Lower lobe of right lung (tissue), 2 donors: ENCODE measurements at regions not wholly inside any gene's neighbourhood (a gene's known extent, or its start where the extent isn't known, plus 50 kb on each side); places are given as distances from the start of the nearest gene placed in this dataset.
A peak's percentile ranks its signal among the peaks of the same experiment; 100 is the strongest.

Experiments
- ATAC-seq, 2 donors: fragments of 200-7000 bp; cut with Tn5 transposase; one replicate each; pipeline ENCODE4 v1.9.1; 2020 to 2022; ENCODE audit warnings: mild to moderate bottlenecking in 2 of 2, moderate library complexity in 2 of 2
- DNase-seq: peaks from one replicate; pipeline ENCODE4 v3.0.0-alpha.2; 2020
- H3K27ac ChIP-seq: fragments of 200-600 bp; one replicate; pipeline ENCODE4 v1.8.0; 2022
- H3K27me3 ChIP-seq: fragments of 200-600 bp; one replicate; pipeline ENCODE4 v1.8.0; 2022; ENCODE audit warnings: low read depth
- H3K36me3 ChIP-seq: fragments of 200-600 bp; one replicate; pipeline ENCODE4 v1.8.0; 2022; ENCODE audit warnings: mild to moderate bottlenecking
- H3K4me1 ChIP-seq: fragments of 200-600 bp; one replicate; pipeline ENCODE4 v1.8.0; 2022
- H3K4me3 ChIP-seq: fragments of 200-600 bp; one replicate; pipeline ENCODE4 v1.8.0; 2022; ENCODE audit warnings: mild to moderate bottlenecking
- H3K9me3 ChIP-seq: fragments of 200-600 bp; one replicate; pipeline ENCODE4 v1.8.0; 2022
- intact Hi-C: fragments of 100-400 bp; cut with DNase I; formaldehyde crosslinking; loops from one replicate; pipeline ENCODE4 v1.11.0; 2022
- TF ChIP-seq, protein P1 (sequence below): fragments of 200-600 bp; IDR thresholded peaks from one replicate; pipeline ENCODE4 v1.8.0; 2022; ENCODE audit warnings: antibody characterized with exemption, mild to moderate bottlenecking
- donor health status: DM: no; HTN: yes; CAD: no; lungs with severe emphysema.

DNA sequence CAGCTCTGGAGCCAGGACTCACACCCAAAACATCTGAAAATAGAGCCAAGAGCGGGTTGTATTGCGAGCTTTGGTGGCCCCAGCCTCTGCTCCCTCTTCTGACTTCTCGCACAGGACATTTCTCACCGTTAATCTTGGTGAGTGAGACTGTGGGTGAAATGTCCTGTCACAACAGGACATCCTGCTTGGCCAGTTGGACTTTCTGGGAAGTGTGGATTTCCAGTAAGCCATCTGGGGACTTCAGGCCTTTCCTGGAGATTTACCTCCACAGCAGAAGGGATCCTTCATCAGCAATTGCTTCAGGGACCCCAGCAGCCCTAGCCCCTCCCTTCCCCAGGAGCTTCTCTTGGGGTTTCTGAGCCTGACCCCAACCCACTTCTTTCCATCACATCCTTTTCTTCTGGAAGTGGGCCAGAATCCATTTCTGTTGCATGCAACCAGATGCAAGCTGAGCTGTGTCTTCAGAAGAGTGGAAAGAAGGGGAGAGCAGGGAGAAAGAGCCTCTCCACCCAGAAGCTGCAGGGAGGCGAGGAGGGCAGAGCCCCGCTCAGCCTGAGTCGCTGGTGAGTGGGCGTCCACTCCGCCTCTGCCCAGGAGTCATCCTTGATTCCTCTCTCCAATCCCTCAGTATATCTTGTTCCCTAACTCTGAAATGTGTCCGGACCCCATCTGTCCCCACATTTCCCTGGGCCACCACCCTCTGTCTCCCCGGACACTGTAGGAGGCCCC lies 50.3 kb upstream of the GADD45G start:
- Histone ChIP-seq H3K36me3 (no peaks in the 10 kb centered on the region), H3K4me3 (no peak overlapping the region), H3K4me1 (peaks cover 20% of the 10 kb centered on the region), H3K27ac (no peak overlapping the region), H3K9me3 (no peaks in the 10 kb centered on the region), H3K27me3 (no peaks in the 10 kb centered on the region)
- ATAC-seq (no peak), DNase-seq (no peak)
- intact Hi-C loops: no loop called here
- TF ChIP-seq, protein P1, sequence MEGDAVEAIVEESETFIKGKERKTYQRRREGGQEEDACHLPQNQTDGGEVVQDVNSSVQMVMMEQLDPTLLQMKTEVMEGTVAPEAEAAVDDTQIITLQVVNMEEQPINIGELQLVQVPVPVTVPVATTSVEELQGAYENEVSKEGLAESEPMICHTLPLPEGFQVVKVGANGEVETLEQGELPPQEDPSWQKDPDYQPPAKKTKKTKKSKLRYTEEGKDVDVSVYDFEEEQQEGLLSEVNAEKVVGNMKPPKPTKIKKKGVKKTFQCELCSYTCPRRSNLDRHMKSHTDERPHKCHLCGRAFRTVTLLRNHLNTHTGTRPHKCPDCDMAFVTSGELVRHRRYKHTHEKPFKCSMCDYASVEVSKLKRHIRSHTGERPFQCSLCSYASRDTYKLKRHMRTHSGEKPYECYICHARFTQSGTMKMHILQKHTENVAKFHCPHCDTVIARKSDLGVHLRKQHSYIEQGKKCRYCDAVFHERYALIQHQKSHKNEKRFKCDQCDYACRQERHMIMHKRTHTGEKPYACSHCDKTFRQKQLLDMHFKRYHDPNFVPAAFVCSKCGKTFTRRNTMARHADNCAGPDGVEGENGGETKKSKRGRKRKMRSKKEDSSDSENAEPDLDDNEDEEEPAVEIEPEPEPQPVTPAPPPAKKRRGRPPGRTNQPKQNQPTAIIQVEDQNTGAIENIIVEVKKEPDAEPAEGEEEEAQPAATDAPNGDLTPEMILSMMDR: no peak

DNA sequence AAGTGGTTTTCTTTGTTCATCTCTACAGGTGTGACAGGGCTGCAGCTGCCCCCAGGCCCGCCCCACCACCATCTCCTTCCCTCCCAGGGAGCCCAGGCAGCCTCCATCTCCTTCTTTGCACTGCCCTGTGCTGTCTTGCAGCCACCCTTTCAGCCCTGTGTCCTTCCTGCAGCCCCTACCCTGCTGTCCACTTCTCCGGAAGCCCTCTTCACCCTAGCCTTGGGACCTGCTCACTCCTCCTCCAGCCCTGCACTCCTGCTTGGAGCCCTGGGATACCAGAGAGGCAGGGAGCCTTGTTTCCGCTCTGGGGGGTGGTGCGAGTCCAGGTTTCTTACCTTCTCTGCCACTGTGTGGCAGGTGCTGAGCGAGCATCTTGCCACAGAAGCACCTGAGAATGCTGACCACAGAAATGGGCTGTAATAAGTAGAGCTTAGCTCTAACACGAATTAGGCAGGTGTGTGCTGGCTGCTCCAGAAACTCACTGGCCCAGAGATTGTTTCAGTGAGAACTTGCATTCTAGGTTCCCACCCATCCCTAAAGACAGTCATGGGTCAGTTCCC lies 51.3 kb upstream of the GADD45G start:
- TF ChIP-seq, protein P1: no peak
- intact Hi-C loops: no loop called here
- ATAC-seq (no peak), DNase-seq (no peak)
- Histone ChIP-seq H3K27me3 (no peaks in the 10 kb centered on the region), H3K27ac (no peak overlapping the region), H3K4me3 (no peak overlapping the region), H3K4me1 (peaks cover 30% of the 10 kb centered on the region), H3K9me3 (no peaks in the 10 kb centered on the region), H3K36me3 (no peaks in the 10 kb centered on the region)

- DNase-seq (no peak), ATAC-seq (no peak)
- intact Hi-C loops: no loop called here
- Histone ChIP-seq H3K27me3 (no peaks in the 10 kb centered on the region), H3K36me3 (no peaks in the 10 kb centered on the region), H3K4me3 (no peak overlapping the region), H3K27ac (no peak overlapping the region), H3K9me3 (peaks cover 13% of the 10 kb centered on the region), H3K4me1 (peaks cover 22% of the 10 kb centered on the region)
- TF ChIP-seq, protein P1: no peak
Measured at GRCh38 chr9:89550346-89550927, 52.5 kb upstream of the SEMA4D start.

- ATAC-seq (peak; percentile 96 to 97), DNase-seq (peak; percentile 87)
- Histone ChIP-seq H3K4me1 (peaks cover 17% of the 10 kb centered on the region), H3K4me3 (no peak overlapping the region), H3K27me3 (no peaks in the 10 kb centered on the region), H3K36me3 (no peaks in the 10 kb centered on the region), H3K9me3 (peaks cover 13% of the 10 kb centered on the region), H3K27ac (no peak overlapping the region)
- intact Hi-C loops: no loop called here
- TF ChIP-seq, protein P1: peak; percentile 95
Measured at GRCh38 chr9:89549031-89549644, 51.2 kb upstream of the SEMA4D start.

GRCh38 chr9:89548071-89548638 lies 50.2 kb upstream of the SEMA4D start:
- no peak for ATAC-seq
- Histone ChIP-seq H3K4me1 (peaks cover 12% of the 10 kb centered on the region), H3K36me3 (no peaks in the 10 kb centered on the region), H3K27ac (no peak overlapping the region), H3K9me3 (peaks cover 13% of the 10 kb centered on the region), H3K4me3 (no peak overlapping the region), H3K27me3 (no peaks in the 10 kb centered on the region)
- intact Hi-C loops: no loop called here
- no peak for DNase-seq
- TF ChIP-seq, protein P1: no peak
